DMS79 treated with DMSO at 0.1 percent for 48 hours (cell line): ENCODE measurements at regions not wholly inside any gene's neighbourhood (a gene's known extent, or its start where the extent isn't known, plus 50 kb on each side); places are given as distances from the start of the nearest gene placed in this dataset.
"Not testable (repeated sequence)": the region's sequence is repeated elsewhere in the genome, so short reads cannot be mapped to it uniquely, and the experiment has no call there.

Experiments
- DNase-seq: peaks from one replicate; lab custom pipeline; 2025; lab: John Stamatoyannopoulos, UW

DNA sequence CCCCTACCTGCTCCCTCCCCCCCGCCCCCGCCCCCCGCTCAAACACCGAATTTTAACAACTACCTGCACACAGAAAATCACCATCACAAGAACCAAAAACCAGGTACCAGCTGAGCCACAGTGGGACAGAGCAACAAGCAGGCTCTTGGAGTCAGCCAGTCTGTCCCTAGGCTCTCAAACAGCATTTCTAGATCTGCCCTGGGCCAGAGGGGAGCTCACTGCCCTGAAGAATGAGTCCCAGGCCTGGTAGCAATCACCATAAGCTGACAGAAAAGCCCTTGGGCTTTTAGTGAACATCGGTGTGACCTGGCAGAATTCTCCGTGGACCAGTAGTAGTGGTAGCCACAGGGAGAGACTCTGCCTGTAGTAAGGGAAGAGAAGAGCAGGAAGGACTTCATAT lies 58.3 kb downstream of the C11orf87 start:
- no peak for DNase-seq

DNA sequence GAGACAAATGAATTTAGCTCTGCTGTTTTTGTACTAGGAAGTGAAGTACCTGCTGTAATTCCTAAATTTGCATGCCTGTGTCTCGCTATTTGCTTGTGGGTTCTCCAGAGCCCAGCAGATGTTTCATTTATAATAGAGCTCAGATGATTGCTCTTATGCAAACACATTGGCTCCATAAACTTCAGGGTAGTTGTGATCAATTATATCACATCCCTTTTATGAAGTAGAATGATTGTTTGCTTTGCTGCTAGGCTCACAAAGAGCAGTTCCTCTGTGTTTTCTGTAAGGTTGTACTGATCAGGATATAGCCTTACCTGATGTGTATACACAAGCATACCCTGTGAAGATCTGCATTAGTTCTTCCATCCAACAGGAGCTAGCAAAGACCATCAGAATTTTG lies 64.1 kb downstream of the C11orf87 start:
- DNase-seq = no peak

DNA sequence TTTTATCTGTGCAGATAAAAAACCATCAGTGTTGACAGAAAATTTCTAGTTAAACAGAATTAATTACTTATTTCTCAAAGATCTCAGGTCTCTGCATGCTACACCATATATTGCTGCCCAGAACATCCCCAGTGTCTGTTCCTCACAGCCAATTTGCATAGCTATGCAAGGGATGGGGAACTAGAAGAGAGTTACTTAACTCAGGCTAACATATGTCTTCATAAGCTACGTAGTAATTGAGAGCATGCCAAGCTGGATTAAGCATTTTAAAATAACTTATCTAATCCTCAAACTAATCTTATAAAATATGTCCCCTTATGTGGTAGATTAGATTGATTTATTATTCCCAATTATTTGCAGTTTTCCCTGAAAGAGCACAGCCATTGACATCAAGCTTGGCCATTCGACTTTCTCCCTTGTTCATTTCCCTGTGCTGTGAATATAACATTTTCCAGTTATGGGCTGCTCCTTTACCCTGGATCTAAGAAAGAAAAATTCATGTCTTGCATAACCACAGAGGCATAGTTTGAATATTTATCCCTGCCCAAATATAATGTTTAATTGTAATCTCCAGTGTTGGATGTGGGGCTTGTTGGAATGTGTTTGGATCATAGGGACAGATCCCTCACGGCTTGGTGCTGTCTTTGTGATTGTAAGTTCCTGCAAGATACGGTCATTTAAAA lies 69.1 kb downstream of the C11orf87 start:
- DNase-seq = no peak

DNA sequence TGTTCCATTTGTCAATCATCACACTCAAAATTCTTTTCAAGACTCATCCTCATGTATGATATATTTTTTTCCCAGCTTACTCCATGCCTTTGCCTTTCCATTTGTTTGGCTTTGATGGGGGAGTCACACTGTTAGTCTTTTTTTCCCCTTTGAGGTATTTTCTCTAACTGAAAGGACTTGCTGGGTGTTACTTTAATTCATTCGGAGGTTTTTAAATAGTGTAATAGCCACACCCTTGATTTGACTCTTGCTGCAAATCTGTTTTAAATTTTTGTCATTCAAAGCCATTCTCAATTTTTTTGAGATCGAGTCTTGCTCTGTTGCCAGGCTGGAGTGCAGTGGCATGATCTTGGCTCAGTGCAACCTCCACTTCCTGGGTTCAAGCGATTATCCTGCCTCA lies 84.1 kb downstream of the C11orf87 start:
- no peak for DNase-seq

DNA sequence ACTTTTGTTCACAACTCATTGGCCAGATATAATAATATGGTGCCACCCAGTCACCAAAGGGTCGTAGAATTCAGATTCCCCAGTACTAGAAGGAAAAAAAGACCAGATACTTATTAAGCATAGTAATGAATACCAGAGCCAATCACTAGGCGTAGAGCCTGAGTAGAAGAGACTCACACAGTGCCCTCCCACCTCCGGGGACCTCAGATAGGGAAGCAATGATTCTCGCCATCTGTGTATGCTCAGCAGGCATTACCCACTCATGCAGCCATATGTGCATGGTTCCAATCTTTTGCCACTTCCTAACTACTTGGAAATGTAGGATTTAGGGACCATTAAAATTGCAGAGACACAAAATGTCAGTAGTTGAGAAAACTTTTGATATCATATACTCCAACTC lies 85.3 kb downstream of the C11orf87 start:
- no peak for DNase-seq

DNA sequence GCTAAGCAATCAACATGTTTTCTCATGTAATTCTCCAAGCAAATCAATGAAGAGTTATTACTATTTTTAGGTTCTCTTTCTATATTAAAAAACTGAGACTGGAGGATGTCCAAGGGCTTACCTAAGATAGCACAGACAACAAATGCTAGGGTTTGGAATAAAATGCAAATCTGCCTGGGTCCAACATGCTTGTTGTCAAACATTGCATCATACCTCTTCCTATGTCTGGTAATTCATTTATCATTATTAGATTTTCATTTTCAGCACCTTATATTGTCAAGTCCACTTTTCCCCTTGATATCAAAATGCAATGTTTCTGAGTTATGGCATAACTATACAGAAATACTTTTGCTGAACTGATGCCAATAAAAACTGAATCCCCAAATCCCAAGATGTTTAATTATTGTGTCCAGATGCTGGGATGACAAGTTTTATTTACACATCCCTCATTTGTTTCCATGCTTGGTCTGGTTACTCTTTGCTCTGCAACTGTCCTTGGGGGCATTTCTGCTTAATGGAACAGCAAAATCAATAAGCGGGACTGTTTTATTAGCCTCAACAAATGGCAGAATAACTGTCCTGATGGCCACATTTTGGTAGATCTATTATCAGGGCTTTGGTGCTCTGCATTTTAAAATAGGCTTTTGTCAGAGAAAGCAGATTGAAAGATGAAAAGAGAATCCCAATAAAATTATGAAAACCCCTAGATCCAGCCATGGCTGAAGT lies 86.0 kb downstream of the C11orf87 start:
- DNase-seq = no peak

DNA sequence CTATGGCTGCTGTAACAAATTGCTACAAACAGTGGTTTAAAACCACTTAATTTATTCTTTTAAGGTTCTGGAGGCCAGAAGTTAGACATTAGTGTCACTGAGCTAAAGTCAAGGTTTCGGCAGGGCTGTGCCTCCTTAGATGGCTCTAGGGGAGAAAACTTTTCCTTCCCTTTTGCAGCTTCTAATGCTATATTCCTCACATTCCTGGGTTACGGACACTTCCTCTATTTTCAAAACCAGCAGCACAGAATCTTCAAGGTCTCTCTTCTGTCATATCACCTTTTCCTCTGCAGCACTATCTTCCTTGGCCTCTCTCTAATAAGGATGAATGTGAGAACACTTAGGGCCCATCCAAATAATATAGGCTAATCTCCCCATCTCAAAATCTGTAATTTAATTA lies 87.0 kb downstream of the C11orf87 start:
- DNase-seq = no peak

DNA sequence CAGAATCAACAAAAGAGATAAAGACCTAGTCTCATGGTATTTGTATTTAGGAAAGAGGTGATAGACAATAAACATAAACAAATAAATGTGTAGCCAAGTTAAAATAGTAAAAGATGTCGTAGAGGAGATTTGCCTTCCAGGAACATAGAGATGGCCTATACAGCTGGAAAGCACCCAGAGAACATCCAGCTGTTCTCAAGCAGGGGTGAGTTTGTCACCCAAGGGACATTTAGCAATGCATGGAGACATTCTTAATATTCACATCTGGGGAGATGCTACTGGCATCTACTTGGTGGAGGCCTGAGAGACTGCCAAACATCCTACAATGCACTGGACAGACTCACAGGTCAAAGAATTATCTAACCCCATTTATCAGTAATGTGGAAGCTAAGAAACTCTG lies 88.3 kb downstream of the C11orf87 start:
- DNase-seq = no peak

DNA sequence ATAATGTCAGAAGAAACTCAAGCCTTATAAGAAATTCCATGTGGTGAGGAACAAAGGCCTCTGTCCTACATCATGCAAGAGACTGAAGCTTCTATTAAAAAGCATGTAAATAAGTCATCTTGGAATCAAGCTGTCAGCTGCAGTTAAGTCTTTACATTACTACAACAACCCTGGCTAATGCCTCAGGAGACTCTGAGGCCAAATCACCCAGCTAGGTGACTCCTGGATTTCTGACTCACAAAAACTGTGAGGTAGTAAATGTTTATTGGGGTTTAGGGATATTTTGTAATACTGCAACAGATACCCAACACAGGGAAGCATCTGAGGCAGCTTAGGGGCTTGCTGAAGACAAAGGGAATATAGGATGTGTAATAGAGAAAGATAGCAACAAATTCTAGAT lies 89.6 kb downstream of the C11orf87 start:
- no peak for DNase-seq

DNA sequence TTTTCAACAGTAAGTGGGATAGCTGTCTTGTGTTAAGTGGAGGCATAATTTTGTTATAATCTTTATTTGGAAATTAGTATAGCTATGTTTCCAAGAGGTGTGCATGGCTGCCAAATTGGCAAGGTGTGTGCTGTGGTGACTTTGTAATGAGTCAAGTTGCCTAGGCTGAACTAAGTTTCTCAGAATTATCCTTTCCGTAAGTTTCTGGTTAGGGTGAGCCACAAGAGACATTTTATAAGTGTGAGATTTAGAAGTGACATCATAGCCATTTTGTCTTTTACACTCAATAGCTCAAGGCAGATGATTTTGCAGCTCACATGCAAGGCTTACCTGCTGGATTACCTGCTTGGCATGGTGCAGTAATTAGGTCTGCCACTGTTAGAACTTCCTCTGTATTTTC lies 90.3 kb downstream of the C11orf87 start:
- no peak for DNase-seq

DNA sequence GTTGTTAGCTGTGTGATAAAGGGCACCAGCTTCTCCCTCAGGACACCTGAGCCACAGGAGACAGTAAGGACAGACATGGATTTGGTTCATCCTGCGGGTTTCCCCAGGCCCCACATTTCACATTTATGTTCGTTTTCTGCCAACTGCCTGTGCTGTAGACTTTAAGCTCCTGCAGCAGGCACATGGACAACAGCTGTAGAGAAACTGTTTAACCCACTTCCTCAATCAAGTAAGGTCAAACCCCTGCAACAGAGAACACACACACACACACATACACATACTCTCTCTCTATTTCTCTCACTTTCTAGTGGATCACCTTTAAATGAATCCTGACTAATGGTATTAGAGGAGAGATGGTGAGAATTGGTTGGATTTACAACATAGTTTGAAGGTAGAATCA lies 90.7 kb downstream of the C11orf87 start:
- DNase-seq = no peak

DNA sequence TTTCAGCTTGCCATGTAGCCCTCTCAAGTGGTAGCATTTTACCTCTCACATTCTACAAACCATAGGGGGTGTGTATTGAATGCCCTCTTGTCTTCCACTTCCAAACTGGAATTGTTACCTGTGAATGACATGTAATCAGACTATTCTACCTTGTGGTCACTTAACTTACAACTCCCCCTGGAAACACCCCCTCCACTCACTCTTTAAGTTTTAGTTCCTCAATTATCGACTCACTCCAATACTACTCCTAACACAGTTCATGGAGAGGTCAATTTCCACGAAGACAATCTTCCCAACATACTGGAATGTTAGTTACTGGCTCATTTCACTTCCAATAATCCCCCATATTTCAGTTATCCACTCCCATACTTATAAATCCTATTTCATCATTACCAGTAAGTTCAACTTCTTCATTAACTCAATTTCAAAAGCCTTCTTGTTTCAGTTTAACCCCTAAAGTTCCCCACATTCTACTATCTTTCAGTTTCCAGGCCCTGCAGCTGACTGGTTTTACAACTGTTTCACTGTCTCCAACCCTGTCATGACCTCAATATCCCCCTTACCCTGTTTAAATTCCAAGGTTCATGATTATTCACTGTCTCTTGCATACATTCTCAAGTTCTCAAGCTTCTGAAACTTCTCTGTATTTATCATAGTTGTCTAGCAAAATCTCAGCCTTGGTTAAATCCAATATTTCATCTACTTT lies 92.5 kb downstream of the C11orf87 start:
- DNase-seq = no peak

DNA sequence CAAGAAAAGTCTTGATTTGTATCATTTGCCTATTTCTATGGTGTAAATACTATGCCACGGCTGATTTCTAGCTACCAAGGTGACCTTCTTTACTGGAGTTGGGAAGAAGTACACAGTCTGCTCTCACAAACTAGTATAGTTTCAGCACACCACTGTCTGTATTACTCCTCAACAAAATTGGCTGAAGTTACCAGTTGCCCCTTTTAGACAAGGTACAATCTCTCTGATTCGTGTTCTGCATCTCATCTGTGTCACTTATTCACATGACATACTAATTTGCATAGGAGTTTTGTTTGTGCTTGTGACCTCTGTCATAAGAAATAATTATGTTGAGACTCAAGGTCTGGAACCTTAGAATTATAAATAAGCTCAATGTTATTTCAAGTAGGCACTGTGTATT lies 97.3 kb downstream of the C11orf87 start:
- no peak for DNase-seq

DNA sequence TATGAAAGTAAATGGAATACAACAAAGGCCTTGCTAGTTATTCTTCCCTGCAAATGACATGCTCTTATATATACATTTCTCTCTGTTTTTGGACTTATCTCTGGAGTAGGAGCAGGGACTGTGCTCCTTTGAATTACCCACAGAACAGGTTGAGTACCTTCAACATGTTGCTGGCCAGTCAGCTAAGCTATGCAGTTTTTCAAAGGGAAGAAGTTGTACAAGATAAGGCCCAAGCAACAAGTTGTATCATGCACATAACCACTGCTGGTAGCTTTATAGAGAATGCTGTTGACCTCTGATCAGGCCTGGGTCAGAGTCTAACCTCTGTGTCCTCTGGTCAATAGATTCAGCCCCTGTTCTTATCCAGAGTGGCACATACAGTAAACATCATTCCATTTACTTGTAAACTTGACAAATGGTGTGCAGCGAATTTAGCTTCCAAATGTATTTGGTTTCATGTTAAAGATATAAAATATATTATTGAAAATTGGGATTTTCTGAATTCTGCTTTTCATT lies 99.6 kb downstream of the C11orf87 start:
- DNase-seq = no peak

DNA sequence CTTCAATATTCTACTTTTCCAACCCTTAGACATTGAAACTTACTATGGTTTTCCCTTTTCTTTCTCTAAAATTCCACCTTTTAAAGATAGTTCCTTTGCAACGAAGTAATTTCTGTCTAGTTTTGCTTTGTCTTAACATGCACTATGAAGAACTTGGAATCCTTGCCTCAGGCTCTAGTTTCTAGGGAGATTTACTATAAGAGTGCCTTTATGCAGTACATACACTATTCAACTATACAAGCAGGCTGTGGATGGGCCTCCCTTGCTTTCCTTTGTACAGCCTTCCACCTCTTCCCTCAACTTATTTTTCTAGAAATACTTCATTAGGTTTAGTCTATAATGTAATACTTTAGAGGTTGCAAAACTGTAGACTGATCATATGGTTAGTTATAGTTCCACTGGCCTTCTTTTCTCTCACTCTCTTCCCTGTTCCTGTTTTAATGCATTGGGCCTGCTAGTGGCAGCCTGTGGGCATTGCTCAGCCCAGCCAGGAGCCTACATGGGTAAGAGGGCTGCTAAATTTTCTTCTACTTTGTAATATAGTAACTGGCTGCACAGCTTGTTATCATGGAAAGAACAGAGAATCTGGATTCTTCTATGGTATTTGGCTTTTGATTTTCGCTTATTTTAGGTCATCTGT lies 100.2 kb downstream of the C11orf87 start:
- no peak for DNase-seq

DNA sequence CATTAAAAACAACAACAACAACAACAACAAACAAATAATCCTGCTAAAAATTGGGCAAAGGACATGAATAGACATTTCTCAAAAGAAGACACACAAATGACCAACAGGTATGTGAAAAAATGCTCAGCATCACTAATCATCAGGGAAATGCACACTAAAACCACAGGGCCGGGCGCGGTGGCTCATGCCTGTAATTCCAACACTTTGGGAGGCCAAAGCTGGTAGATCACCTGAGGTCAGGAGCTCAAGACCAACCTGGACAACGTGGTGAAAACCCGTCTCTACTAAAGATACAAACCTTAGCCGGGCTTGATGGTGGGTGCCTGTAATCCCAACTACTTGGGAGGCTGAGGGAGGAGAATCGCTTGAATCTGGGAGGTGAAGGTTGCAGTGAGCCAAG lies 103.6 kb downstream of the C11orf87 start:
- DNase-seq = not testable (repeated sequence)

DNA sequence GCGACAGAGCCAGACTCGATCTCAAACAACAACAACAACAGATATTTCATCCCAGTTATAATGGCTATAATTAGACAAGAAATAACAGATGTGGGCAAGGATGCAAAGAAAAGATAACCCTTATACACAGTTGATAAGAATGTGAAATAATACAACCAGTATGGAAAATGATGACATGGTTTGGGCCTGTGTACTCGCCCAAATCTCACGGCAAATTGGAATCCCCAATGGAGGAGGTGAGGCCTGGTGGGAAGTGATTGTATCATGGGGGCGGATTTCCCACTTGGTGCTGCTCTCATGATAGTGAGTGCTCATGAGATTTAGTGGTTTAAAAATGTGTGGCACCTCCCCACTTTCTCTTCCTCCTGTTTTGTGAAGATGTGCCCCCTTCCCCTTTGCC lies 104.1 kb downstream of the C11orf87 start:
- no peak for DNase-seq

DNA sequence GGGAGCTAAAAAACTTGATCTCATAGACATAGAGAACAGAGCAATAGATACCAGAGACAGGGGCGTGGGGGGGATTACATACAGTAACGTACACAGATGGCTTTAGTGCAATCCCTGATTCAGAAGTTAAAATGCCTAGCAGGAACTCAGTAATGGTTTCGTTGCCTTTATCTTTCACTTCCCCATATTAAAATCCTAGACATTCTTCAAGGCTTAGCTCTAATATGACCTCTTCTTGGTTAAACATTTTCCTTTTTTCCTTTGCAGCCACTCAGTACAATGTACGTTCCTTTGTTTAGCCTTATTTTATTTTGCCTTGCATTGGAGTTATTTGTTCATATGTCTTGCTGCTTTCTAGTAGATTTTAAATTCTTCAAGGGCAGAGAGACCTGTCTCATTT lies 104.9 kb downstream of the C11orf87 start:
- no peak for DNase-seq

DNA sequence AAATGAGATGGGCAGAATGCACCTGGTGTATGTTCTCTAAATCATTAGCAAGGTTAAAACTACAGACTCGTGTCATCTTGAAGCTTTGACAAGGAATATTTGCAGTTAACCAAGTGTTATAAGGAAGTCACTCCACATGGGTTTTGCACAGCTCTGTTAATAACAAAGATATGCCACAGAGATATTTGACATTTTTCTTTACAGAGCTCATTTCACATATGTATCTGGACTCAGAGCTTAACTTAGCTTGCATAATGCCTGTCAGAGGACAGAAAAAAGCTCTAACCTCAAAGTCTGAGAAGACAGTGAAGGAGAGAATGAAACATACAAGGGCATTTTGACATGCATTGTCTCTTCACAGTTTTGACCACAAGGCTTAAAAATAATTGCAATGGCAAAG lies 105.5 kb downstream of the C11orf87 start:
- no peak for DNase-seq

DNA sequence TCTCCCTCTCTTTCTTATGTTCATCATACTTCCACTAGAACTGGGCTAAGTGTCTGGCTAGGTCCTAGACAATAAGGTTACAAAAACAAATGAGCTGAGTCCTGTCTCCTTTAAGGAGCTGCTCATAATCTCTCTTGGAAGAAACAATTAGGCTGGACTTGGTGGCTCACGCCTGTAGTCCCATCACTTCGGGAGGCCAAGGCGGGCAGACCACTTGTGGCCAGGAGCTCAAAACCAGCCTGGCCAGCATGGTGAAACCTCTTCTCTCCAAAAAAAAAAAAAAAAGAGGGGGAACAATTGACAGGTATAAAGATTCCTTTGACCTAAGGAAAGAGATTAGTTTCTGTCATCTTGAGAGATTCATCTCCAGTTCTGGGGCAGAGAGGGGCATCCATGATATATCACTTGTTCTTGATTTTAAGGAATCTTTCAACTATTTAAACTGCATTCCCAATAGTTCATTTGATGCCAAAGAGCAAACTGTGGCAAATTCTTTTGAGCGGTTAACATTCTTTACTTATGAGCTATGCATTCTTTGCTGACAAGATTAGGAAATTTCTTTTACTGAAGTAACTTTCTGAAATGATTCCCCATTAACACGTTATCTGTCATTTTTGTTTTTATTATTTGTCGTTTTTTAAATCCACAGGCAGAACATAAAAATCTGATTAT lies 125.5 kb downstream of the C11orf87 start:
- no peak for DNase-seq

DNA sequence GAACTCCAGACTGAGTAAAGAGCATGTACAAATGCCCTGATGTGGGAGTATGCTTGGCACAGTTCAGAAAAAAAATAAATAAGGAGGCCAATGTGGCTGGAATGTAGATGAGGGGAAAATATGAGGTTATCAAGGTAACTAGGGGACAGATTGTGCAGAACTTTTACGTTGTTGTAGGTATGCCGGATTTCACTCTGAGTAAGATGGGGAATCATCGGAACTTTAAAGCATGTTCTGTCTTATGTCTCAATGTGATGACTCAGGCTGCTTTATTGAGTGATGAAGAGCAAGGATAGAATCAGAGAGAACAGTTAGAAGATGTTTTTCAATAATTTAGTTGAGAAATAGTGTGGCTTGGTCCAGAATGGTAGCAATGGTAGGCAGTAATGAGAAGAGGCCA lies 130.4 kb downstream of the C11orf87 start:
- DNase-seq = no peak

DNA sequence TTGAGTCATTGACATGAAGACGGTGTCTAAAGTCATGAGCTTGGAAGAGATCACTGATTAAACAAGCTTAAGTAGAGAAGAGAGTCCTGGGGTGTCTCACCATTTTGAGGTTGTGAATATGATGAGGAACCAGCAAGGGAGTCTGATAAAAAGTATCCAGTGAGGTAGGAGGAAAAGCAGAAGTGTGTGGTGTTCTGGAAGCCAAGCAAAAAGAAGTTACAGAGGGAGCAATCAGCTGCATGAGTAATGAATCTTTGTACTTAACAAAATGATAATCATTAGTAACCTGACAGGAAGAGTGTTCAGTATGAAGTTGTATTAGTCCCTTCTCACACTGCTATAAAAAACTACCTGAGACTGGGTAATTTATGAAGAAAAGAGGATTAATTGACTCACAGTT lies 131.3 kb downstream of the C11orf87 start:
- no peak for DNase-seq
